NCI-H1694 (cell line): ENCODE measurements at regions not wholly inside any gene's neighbourhood (a gene's known extent, or its start where the extent isn't known, plus 50 kb on each side); places are given as distances from the start of the nearest gene placed in this dataset.
"Not testable (repeated sequence)": the region's sequence is repeated elsewhere in the genome, so short reads cannot be mapped to it uniquely, and the experiment has no call there.

Experiments
- DNase-seq: peaks from one replicate; lab custom pipeline; 2025; lab: John Stamatoyannopoulos, UW

- no peak for DNase-seq
Measured at GRCh38 chr18:49694402-49694801, 118.9 kb downstream of the ACAA2 start.

- DNase-seq = no peak
Measured at GRCh38 chr18:49693717-49694005, 119.7 kb downstream of the ACAA2 start.

DNA sequence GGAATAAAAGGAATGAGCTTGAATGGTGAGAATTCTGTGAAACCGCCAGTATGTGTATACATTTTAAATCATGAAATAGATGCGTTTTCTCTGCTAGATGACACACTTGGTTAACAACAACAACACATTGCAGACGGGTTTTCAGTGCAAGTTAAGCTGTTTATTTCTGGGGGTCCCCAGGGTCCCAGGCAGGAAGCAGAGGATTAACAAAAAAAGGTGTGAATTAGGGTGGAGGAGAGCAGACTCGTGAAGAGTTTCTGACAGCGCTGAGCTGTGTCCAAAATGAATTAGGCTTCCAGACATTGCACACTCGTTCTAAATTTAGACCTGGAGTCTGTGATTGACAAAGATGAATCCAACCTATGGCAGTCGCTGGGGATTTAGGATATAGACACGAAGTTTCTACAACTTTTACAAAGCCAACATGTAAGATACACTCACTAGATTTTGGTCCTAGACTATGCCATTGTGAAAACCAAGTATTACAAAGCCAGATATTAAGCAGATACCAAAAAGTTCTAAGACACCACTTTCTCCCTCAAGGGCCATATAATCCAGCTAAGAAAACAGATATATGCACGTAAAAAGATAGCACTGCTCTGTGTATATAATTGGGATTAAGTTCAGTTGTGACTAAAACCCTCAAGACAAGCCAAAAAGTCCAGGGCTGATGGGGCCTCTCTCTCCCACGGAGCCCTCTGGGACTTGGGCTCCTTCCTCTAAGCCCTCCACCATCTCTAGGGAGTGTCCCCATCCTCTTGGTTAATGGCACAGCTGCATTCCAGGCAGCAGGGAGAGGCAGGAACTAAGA, 120.2 kb downstream of the ACAA2 start:
- DNase-seq = no peak

GRCh38 chr18:49691177-49691608, 122.1 kb downstream of the ACAA2 start:
- no peak for DNase-seq

DNA sequence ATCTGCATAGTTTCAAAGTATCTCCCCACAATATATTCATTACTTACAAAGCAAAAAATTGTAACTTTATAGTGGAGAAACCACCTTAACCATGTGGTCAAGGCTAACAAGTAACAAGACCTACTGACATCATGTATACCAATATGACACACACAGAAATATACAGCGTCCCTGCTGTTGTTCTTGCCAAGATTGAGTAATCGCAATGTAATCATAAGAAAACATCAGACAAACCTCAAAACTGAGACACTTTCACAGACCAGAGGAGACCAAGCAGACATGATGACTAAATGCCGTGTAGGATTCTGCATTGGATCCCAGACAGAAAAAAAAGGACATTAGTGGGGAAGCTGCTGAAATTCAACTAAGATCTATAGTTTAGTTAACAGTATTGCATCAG, 123.0 kb downstream of the ACAA2 start:
- no peak for DNase-seq

GRCh38 chr18:49685231-49685942, 123.5 kb downstream of the LIPG start:
- DNase-seq = no peak

- DNase-seq = not testable (repeated sequence)
Measured at GRCh38 chr18:49682803-49683190, 120.9 kb downstream of the LIPG start.

- no peak for DNase-seq
Measured at GRCh38 chr18:49682173-49682802, 120.4 kb downstream of the LIPG start.

- no peak for DNase-seq
Measured at GRCh38 chr18:49681387-49681786, 119.5 kb downstream of the LIPG start.

GRCh38 chr18:49678440-49678839, 116.6 kb downstream of the LIPG start:
- no peak for DNase-seq

DNA sequence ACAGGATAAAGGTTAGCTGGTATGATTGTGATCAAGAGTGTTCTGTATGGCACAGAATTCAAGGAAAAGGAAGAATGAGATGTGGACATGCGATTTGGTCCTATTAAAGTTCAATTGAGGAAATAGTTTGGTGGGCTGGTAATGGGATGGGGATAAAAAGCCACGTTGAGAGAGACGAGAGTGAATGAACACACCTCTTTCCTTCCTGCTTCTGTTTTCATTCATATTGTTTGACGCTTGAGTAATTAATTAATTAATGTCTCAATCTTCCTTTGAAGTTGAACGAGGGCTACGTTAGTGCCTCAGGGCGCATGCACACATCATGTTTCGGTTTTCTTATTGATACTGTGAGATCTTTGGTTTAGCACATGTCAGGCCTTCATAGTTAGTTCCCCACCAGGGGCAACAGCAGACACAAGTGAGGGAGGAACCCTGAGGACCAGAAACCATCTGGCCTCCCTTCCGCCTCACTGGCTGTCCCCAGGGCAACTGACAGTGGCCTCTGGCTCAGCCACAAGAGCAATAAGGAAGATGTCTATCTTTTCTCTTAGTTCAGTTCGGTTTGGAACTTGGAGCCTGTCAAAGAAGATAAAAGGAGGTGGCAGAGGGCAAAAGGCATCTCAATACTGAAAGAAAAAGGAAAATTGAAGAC, 116.0 kb downstream of the LIPG start:
- peak; percentile 66 for DNase-seq

DNA sequence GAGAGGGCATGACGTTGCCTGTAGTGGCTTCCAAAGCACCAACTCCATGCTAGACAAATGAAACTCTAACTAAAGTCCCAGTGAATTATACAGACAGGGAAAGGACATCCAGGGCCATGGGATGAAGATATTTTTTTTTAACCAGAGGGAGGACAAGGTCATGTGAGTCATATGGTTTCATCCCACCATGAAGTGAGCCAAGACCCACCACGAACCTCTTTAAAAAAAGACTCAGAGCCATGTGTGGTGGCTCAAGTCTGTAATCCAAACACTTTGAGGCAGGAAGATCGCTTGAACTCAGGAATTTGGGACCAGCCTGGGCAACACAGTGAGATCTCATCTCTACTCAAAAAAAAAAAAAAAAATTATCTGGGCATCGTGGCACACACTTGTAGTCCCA, 115.2 kb downstream of the LIPG start:
- no peak for DNase-seq

- no peak for DNase-seq
Measured at GRCh38 chr18:49673281-49673680, 111.4 kb downstream of the LIPG start.

GRCh38 chr18:49672853-49673252, 111.0 kb downstream of the LIPG start:
- DNase-seq = no peak

GRCh38 chr18:49669403-49669802, 107.5 kb downstream of the LIPG start:
- DNase-seq = no peak

GRCh38 chr18:49668574-49669275, 106.9 kb downstream of the LIPG start:
- no peak for DNase-seq

DNA sequence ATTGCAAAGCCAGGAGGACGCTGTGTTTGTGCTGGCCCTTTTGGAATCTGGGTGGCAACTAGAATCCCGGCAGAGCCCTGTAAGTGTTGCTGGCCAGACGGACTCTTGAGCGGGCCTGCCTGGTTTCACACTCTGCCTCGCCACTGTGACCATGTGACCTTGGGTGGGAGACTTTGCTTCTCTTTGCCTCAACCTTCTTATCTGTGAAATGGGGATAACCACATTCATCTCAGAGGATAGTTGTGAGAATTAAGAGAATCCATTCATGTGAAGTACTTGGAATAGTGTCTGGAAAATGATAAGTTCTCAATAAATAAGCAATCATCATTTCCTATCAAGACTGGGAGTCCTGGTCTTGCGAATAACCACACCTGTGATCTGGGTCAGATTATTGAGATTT, 105.6 kb downstream of the LIPG start:
- no peak for DNase-seq

- DNase-seq = no peak
Measured at GRCh38 chr18:49666045-49666775, 104.4 kb downstream of the LIPG start.

DNA sequence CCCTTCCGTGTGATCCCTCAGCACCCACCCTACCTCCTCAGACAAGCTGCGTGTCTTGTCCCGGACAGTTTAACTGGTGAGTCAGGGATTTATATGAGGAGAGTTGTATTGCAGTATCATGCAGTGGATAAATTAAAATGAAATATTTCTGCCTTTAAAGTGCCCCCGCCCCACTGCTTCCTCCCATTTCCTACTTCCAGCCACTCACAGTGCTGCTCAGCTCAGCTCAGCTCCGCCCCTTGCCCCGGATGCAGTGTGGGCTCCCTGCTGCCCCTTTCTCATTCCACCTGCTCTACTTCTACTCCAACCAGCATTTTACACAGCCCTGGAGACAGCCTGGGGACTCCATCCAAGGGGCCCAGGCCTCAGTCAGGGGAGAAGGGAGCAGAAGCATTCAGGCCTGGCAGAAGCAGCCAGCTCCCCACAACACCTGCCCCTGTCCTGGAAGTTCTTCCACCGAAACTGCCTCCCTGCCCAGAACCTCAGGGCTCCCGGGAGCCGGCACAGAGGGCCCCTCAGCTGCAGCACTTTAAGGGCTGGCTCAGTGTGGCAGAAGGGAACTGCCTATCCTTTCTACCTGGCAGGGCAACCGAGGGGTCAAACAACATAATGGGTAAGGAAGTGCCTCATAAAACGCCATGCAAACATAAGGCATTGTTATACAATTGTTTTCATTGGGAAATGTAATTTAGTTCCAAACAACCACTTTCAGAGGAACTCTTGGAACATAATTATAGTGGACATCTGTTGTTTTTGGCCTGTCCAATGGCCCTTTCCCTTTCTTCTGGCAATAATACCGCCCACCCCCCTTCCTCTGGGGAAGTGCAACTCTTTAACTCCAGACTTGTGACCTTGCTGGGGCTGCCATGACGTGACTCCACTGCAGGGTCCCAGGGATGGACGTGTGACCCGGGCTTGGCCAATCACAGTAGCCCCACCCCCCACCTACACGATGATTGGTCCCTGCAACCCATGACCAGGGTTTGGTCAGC, 102.3 kb downstream of the LIPG start:
- no peak for DNase-seq

DNA sequence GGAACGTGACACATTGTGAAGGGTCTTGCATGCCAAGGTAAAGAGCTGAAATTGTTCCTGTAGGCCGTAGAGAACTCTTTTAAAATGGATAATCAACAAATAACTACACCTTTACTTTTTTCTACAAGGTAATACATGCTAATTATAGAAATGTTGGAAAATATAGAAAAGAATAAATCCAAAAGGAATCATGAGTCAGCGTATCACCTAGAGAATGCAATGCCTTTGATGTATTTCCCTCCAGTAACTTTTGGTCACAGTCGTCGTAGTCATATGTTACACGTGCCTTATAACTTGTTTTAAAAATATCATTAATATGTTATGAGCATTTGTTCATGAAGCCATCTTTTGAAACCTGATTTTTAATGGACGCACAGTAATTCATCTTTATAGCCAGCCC, 100.6 kb downstream of the LIPG start:
- DNase-seq = no peak
